Common myeloid progenitor, CD34-positive (primary cell): ENCODE measurements at regions not wholly inside any gene's neighbourhood (a gene's known extent, or its start where the extent isn't known, plus 50 kb on each side); places are given as distances from the start of the nearest gene placed in this dataset.

Source experiments
- CTCF ChIA-PET: fragments of 350-600 bp; sonication (Branson Sonifier 250); formaldehyde crosslinking; loops from one replicate; lab custom pipeline; 2021; ENCODE audit warnings: antibody characterized with exemption; lab: Charles Lee
- POLR2A ChIA-PET: fragments of 350-600 bp; sonication (Branson Sonifier 250); formaldehyde crosslinking; loops from one replicate; lab custom pipeline; 2021; ENCODE audit warnings: antibody characterized with exemption; lab: Charles Lee
- DNase-seq, 3 donors: peaks; one replicate each; pipeline versions ENCODE4 v3.0.0 to v3.0.0-alpha.2; 2013
- H3K27ac ChIP-seq, 2 experiments: 1 replicate in 1 of 2; 2 replicates in 1 of 2; pipeline ENCODE4 v1.7.0; 2013; ENCODE audit warnings: inconsistent platforms in 2 of 2, low read length in 2 of 2, mild to moderate bottlenecking in 2 of 2, low read depth in 1 of 2, moderate library complexity in 1 of 2; ENCODE audit not compliant: severe bottlenecking in 2 of 2, insufficient read depth in 1 of 2, poor library complexity in 1 of 2
- H3K27me3 ChIP-seq, 5 experiments: replicated peaks in 2 of 5; 1 replicate in 3 of 5; 2 replicates in 2 of 5; pipeline versions ENCODE4 v1.6.1 to v1.7.0; 2013; ENCODE audit warnings: low read length in 4 of 5, mild to moderate bottlenecking in 2 of 5, moderate library complexity in 2 of 5, inconsistent platforms in 1 of 5; ENCODE audit not compliant: insufficient read depth in 5 of 5, control insufficient read depth in 4 of 5
- H3K36me3 ChIP-seq, 4 experiments: 1 replicate in 2 of 4; 2 replicates in 2 of 4; pipeline versions ENCODE4 v1.6.1 to v1.7.0; 2013; ENCODE audit warnings: low read length in 3 of 4, control low read depth in 1 of 4, mild to moderate bottlenecking in 1 of 4; ENCODE audit not compliant: control insufficient read depth in 4 of 4, insufficient read depth in 4 of 4
- H3K4me1 ChIP-seq, 4 experiments: 1 replicate in 3 of 4; 2 replicates in 1 of 4; pipeline versions ENCODE4 v1.6.1 to v1.7.1; 2013; ENCODE audit warnings: low read length in 3 of 4, mild to moderate bottlenecking in 3 of 4, control low read depth in 1 of 4, inconsistent platforms in 1 of 4, moderate library complexity in 1 of 4; ENCODE audit not compliant: control insufficient read depth in 4 of 4, insufficient read depth in 4 of 4; ENCODE audit errors: control extremely low read depth in 1 of 4
- H3K4me3 ChIP-seq, 7 experiments: 1 replicate in 4 of 7; 2 replicates in 3 of 7; pipeline versions ENCODE4 v1.5.1 to v1.7.0; 2013; ENCODE audit warnings: mild to moderate bottlenecking in 7 of 7, low read length in 6 of 7, moderate library complexity in 6 of 7, inconsistent platforms in 2 of 7, low read depth in 2 of 7, control low read depth in 1 of 7; ENCODE audit not compliant: insufficient read depth in 4 of 7, control insufficient read depth in 1 of 7; ENCODE audit errors: extremely low read depth in 1 of 7
- H3K9me3 ChIP-seq, 5 experiments: 1 replicate in 4 of 5; 2 replicates in 1 of 5; pipeline versions ENCODE4 v1.6.1 to v1.7.1; 2013; ENCODE audit warnings: low read length in 4 of 5, mild to moderate bottlenecking in 2 of 5, inconsistent platforms in 1 of 5, low read depth in 1 of 5, moderate library complexity in 1 of 5; ENCODE audit not compliant: control insufficient read depth in 4 of 5, insufficient read depth in 2 of 5; ENCODE audit errors: control extremely low read depth in 1 of 5
- WGBS: methylation state at CpG from one replicate; pipeline ENCODE4 v1.1.5; 2013; ENCODE audit not compliant: insufficient coverage; 5-methylcytosine and 5-hydroxymethylcytosine counted together

DNA sequence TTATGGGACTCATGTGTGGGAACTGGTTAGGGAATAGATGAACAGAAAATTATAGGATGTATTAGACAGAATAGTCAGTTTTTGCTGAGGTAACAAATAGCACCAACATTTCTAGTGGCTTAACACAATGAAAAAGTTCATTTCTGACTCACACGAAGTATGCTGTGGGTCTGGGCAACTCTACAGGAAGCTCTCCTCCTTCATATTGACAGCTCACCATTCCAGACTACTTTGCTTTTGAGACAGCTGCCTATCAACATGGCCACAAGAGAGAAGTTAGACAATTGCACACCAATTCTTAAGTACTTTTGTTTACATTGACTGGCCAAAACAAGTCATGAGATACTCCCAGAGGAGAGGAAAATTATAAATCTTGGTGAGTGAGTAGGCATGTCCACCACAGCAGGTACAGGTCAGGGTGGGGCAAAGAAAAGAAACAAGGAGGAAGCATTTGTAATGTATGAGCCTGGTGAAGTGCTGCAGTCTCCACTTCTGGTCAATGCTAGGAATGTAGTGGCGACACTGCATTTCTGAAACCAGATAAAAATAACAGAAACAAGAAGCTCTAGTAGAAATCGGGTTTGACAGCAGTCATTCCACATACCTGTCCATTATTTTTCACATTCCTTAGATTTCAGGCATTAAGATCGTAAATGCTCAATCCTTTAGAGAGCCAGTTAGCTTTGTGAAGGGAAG lies 141.6 kb downstream of the ICOS start:
- no peak for DNase-seq
- ChIA-PET CTCF (no interaction called here), POLR2A (no interaction called here)
- Histone ChIP-seq H3K4me3 (no peak overlapping the region), H3K4me1 (no peaks in the 10 kb centered on the region), H3K27ac (no peak overlapping the region), H3K27me3 (peaks cover 0 to 2% (median 0%) of the 10 kb centered on the region in 5 experiments), H3K36me3 (no peaks in the 10 kb centered on the region), H3K9me3 (no peaks in the 10 kb centered on the region)
- 61% methylated on average over 3 of the region's 4 CpGs for WGBS

DNA sequence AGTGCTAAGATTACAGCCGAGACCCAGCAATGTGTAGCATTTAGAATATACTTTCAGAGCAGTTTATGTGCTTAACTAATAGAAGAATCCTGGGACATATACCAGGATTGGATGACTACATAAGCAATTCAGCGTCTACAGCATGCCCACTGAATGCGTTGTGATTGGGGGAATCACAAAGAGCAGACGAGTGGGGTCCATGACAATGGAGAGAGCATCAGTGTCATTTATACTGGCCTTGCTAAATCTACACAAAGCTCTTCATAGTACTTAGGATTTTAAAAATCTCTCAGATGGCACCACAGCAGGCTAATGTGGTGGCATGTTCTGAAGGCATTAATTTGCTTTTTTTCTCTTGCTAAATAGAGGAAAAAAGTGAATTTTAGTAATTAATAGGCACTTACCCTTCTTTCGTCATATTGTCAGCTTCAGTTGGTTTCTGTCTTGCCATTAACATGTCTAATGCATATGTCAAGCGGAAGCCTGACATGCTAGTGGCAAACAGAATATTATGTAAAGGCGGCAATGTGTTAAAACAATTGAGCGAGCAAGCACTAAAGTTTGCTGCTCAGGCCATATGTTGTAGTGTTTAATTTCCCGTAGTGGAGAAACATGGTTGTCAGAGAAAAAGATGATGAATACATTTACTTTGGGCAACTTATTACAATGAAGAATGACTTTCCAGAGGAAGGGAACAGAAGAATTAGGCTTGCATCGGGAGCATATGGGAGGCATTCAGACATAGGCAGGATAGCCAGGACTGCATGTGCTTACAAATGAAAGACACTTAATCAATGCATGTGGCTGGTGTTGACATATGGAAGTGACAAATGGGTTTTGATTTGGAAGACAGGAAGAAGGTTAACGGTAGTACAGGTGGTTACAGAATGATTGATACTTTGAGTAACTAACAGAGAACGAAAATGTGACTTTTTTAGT lies 145.2 kb downstream of the ICOS start:
- H3K4me1 ChIP-seq, result no peaks in the 10 kb centered on the region
- ChIA-PET POLR2A (no interaction called here), CTCF (interaction anchor here (1.4 kb wide), 1 partner anchor 10 kb away, joined by 4 read pairs; no protein-coding TSS in a partner anchor)
- H3K27me3 ChIP-seq, result peaks cover 0 to 2% (median 0%) of the 10 kb centered on the region in 5 experiments
- H3K36me3 ChIP-seq, result no peaks in the 10 kb centered on the region
- no peak overlapping the region for H3K27ac ChIP-seq
- DNase-seq, result no peak
- no peak overlapping the region for H3K4me3 ChIP-seq
- H3K9me3 ChIP-seq, result no peaks in the 10 kb centered on the region
- 87% methylated on average over 9 of the region's 12 CpGs for WGBS

DNA sequence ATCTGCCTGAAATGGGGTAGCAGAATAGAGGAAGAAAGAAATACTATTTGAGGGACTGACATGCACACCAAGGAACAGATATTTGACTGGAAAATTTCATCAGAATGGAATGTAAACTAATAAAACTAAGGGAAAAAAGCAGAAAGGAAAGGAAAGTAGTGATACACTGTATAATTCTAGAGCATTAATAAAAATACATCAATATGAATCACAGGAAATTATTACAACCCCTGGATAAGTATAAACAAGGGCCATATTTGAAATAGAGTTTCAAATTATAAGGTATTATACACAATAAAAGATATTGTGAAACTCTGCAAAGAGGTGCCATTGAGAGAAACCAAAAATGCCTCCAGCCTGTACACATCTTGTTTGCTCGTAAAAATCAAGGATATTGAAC lies 149.6 kb downstream of the ICOS start:
- Histone ChIP-seq H3K4me3 (no peak overlapping the region), H3K27ac (no peak overlapping the region), H3K4me1 (no peaks in the 10 kb centered on the region), H3K36me3 (no peaks in the 10 kb centered on the region), H3K9me3 (peaks cover 0 to 5% (median 0%) of the 10 kb centered on the region in 5 experiments), H3K27me3 (peaks cover 0 to 2% (median 0%) of the 10 kb centered on the region in 5 experiments)
- ChIA-PET CTCF (interaction anchor here (1.1 kb wide), 1 partner anchor 10 kb away, joined by 3 read pairs; no protein-coding TSS in a partner anchor), POLR2A (no interaction called here)
- no CpG with 5 or more reads among the region's 1 CpG for WGBS
- no peak for DNase-seq

DNA sequence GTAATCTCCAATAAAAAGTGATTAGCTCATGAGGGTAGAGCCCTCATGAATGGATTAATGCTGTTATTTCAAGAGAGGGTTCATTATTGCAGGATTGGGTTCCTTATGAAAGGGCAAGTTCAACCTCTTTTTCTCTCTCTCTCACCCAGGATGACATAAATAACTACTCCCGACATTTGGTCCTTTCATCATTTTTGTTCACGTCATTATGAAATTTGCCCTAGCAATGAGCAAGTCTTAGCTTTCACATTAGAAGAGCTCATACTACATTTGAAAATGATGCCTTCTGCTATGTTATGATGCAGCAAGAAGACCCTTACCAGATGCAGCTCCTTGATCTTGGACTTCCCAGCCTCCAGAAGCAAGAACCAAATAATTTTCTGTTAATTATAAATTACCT lies 152.5 kb downstream of the ICOS start:
- H3K4me3 ChIP-seq, result no peak overlapping the region
- peaks cover 0 to 9% (median 0%) of the 10 kb centered on the region in 5 experiments for H3K9me3 ChIP-seq
- H3K4me1 ChIP-seq, result no peaks in the 10 kb centered on the region
- no peaks in the 10 kb centered on the region for H3K27me3 ChIP-seq
- H3K27ac ChIP-seq, result no peak overlapping the region
- H3K36me3 ChIP-seq, result no peaks in the 10 kb centered on the region
- no peak for DNase-seq
- CTCF ChIA-PET, result no interaction called here
- POLR2A ChIA-PET, result no interaction called here
- WGBS, result 100% methylated on average over 1 of the region's 2 CpGs

DNA sequence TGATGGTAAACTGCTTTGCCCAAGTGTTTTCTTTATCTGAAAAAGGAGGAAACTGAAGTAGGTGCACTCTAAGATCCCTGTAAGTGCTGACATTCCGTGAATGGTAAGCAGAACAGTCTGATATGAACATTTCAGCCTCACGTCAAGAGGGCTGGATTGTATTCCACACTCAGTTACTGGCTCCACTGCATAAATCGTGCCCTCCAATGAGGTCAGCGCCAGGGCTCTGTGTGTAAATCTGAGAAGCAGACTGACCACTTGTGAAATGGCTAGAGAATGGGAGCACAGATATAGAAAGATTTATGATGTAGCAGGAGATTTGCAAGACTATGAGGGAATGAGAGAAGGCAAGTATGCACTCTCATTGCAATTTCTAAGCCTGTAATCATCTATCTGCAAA lies 153.0 kb downstream of the ICOS start:
- ChIA-PET POLR2A (no interaction called here), CTCF (no interaction called here)
- H3K36me3 ChIP-seq, result no peaks in the 10 kb centered on the region
- peaks cover 0 to 9% (median 0%) of the 10 kb centered on the region in 5 experiments for H3K9me3 ChIP-seq
- H3K4me3 ChIP-seq, result no peak overlapping the region
- H3K4me1 ChIP-seq, result no peaks in the 10 kb centered on the region
- H3K27me3 ChIP-seq, result no peaks in the 10 kb centered on the region
- H3K27ac ChIP-seq, result no peak overlapping the region
- WGBS, result 94% methylated on average over 4 of the region's 4 CpGs
- DNase-seq, result no peak

DNA sequence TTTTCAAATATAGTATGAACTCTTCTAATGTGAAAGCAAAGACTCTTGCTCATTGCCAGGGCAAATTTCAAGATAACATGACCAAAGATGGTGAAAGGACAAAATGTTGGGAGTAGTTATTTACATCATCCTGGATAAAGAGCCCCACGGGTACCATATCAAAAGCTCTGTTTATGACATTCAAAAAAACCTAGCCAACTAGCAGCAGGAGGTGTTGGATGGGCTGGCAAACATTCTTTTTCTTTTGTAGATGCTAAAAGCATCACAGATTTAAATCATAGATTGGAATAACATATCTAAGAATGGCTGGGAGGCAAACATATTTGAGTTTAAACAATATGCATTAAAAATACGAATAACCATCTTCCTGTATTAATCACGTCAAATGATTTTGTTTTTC lies 153.5 kb downstream of the ICOS start:
- DNase-seq, result no peak
- 100% methylated on average over 2 of the region's 3 CpGs for WGBS
- no peak overlapping the region for H3K27ac ChIP-seq
- CTCF ChIA-PET, result no interaction called here
- no peak overlapping the region for H3K4me3 ChIP-seq
- H3K4me1 ChIP-seq, result no peaks in the 10 kb centered on the region
- POLR2A ChIA-PET, result no interaction called here
- H3K36me3 ChIP-seq, result no peaks in the 10 kb centered on the region
- peaks cover 0 to 9% (median 0%) of the 10 kb centered on the region in 5 experiments for H3K9me3 ChIP-seq
- H3K27me3 ChIP-seq, result no peaks in the 10 kb centered on the region

DNA sequence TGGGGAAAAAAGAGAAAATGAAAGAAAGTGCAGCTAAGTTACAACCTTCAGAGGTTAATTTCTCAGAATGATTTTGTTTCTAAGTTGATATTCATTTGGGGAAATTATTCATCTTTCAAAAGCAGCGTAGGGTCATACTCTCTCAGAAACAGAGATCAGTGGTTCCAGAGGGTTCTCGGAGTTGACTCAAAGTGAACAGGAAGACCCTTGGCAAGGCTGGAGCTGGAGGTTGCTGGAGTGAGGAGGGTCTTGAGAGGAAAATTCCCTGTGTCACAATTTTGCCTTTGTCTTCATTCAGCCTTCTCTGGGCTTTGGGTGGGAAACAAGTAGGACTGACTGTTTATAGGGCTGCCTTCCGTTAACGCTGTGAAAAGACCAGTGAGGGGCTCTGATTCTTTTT lies 168.2 kb downstream of the ICOS start:
- H3K4me1 ChIP-seq, result peaks cover 7 to 15% (median 13%) of the 10 kb centered on the region in 4 experiments
- no peaks in the 10 kb centered on the region for H3K9me3 ChIP-seq
- no peak overlapping the region for H3K4me3 ChIP-seq
- H3K27me3 ChIP-seq, result peaks cover 0 to 1% (median 0%) of the 10 kb centered on the region in 5 experiments
- no peaks in the 10 kb centered on the region for H3K36me3 ChIP-seq
- no peak for DNase-seq
- 100% methylated on average over 1 of the region's 4 CpGs for WGBS
- ChIA-PET POLR2A (no interaction called here), CTCF (interaction anchor here (5.2 kb wide), 1 partner anchor 73 kb away, joined by 22 read pairs; no protein-coding TSS in a partner anchor)
- no peak overlapping the region for H3K27ac ChIP-seq
